HepG2 (cell line): ENCODE measurements at regions not wholly inside any gene's neighbourhood (a gene's known extent, or its start where the extent isn't known, plus 50 kb on each side); places are given as distances from the start of the nearest gene placed in this dataset.

ENCODE experiments used
- ATAC-seq: fragments of 200-7000 bp; cut with Tn5 transposase; 3 replicates; pipeline ENCODE4 v1.9.1; 2020; ENCODE audit warnings: mild to moderate bottlenecking, moderate library complexity
- BruUV-seq: library from RNA; stranded (reverse); fragments of 400-500 nt; replicated peaks from 2 replicates; lab custom pipeline; 2021; lab: Mats Ljungman, UMichigan
- CTCF ChIA-PET: fragments of 300-600 bp; formaldehyde crosslinking; extraction: SDS; loops from one replicate; lab custom pipeline; 2021; ENCODE audit warnings: low total read pairs, inconsistent platforms, low intra/inter-chr PET ratio; lab: Yijun Ruan, JAX
- POLR2A ChIA-PET: fragments of 350-600 bp; sonication (Branson Sonifier 250); formaldehyde crosslinking; loops from one replicate; lab custom pipeline; 2020; ENCODE audit warnings: antibody characterized with exemption, inconsistent platforms; lab: Yijun Ruan, JAX
- DNase-seq: peaks from one replicate; pipeline ENCODE4 v3.0.0-alpha.2; 2015; ENCODE audit warnings: low spot score
- FAIRE-seq: peaks from 3 replicates; lab custom pipeline; 2011; peaks lifted over from hg19 to GRCh38; lab: Jason Lieb, UNC
- H2AFZ ChIP-seq: one replicate; pipeline ENCODE4 v1.6.1; 2011; ENCODE audit warnings: low read length, inconsistent platforms
- H3K27ac ChIP-seq: fragments of 300-600 bp; 3 replicates; pipeline ENCODE4 v1.8.0; 2011; ENCODE audit warnings: mixed run types, mild to moderate bottlenecking, mixed read lengths, low read length, inconsistent platforms; ENCODE audit not compliant: insufficient read depth; ENCODE audit errors: extremely low read length
- H3K27me3 ChIP-seq, 2 experiments: fragments of 200-600 bp in 1 of 2; 2 replicates in 1 of 2; 3 replicates in 1 of 2; pipeline versions ENCODE4 v1.6.0 to v1.8.0; 2011; ENCODE audit warnings: low read length in 2 of 2, mild to moderate bottlenecking in 2 of 2, moderate library complexity in 2 of 2, inconsistent platforms in 1 of 2; ENCODE audit not compliant: insufficient read depth in 2 of 2, control insufficient read depth in 1 of 2
- H3K36me3 ChIP-seq, 2 experiments: fragments of 200-600 bp in 1 of 2; replicated peaks in 1 of 2; 2 replicates in 1 of 2; 3 replicates in 1 of 2; pipeline versions ENCODE4 v1.5.1 to v1.8.0; 2011; ENCODE audit warnings: low read length in 2 of 2, inconsistent platforms in 1 of 2; ENCODE audit not compliant: insufficient read depth in 2 of 2, control insufficient read depth in 1 of 2
- H3K4me1 ChIP-seq: 2 replicates; pipeline ENCODE4 v1.5.1; 2012; ENCODE audit warnings: low read length, inconsistent platforms; ENCODE audit not compliant: insufficient read depth
- H3K4me2 ChIP-seq: 2 replicates; pipeline ENCODE4 v1.6.0; 2011; ENCODE audit warnings: low read depth, low read length, inconsistent platforms
- H3K4me3 ChIP-seq, 3 experiments: fragments of 200-600 bp in 1 of 3; sonication (generic), shearing (Covaris generic) in 1 of 3; replicated peaks in 1 of 3; 2 replicates each; pipeline ENCODE4 v1.5.1; 2011 to 2016; ENCODE audit warnings: low read length in 3 of 3, inconsistent platforms in 2 of 3, low read depth in 2 of 3, mild to moderate bottlenecking in 2 of 3, control low read depth in 1 of 3, mixed read lengths in 1 of 3; ENCODE audit not compliant: insufficient read depth in 1 of 3
- H3K79me2 ChIP-seq: one replicate; pipeline ENCODE4 v1.6.1; 2011; ENCODE audit warnings: low read length, inconsistent platforms; ENCODE audit not compliant: insufficient read depth
- H3K9ac ChIP-seq: 2 replicates; pipeline ENCODE4 v1.6.0; 2011; ENCODE audit warnings: mild to moderate bottlenecking, low read depth, low read length, inconsistent platforms; ENCODE audit not compliant: insufficient read depth
- H3K9me3 ChIP-seq: 2 replicates; pipeline ENCODE4 v1.5.1; 2012; ENCODE audit warnings: mild to moderate bottlenecking, low read length
- H4K20me1 ChIP-seq: 2 replicates; pipeline ENCODE4 v1.6.0; 2011; ENCODE audit warnings: inconsistent platforms, mild to moderate bottlenecking, low read length, moderate library complexity; ENCODE audit not compliant: insufficient read depth
- BCL6 ChIP-seq: IDR thresholded peaks from 2 replicates; pipeline ENCODE4 v1.6.1; 2016; ENCODE audit warnings: missing genetic modification reagents, missing compliant biosample characterization
- GABPB1 ChIP-seq: IDR thresholded peaks from 2 replicates; pipeline ENCODE4 v1.6.1; 2016; ENCODE audit warnings: mild to moderate bottlenecking, missing genetic modification reagents, moderate library complexity, missing compliant biosample characterization
- HMGA1 ChIP-seq: sonication (generic); formaldehyde crosslinking; conservative IDR thresholded peaks from 2 replicates; pipeline ENCODE4 v1.4.0; 2020; ENCODE audit warnings: missing genetic modification reagents
- HOXA3 ChIP-seq: sonication (generic); formaldehyde crosslinking; IDR thresholded peaks from 2 replicates; pipeline ENCODE4 v1.5.0; 2020; ENCODE audit warnings: missing genetic modification reagents
- JUND ChIP-seq: sonication (generic); formaldehyde crosslinking; IDR thresholded peaks from 2 replicates; pipeline ENCODE4 v1.8.0; 2022; ENCODE audit warnings: mild to moderate bottlenecking, missing genetic modification reagents
- MAF1 ChIP-seq: sonication (generic); formaldehyde crosslinking; IDR thresholded peaks from 2 replicates; pipeline ENCODE4 v1.5.0; 2020; ENCODE audit warnings: missing genetic modification reagents, borderline replicate concordance
- MBNL3 ChIP-seq: fragments of 250-450 bp; sonication (Bioruptor Pico); conservative IDR thresholded peaks from 2 replicates; pipeline ENCODE4 v1.8.0; 2022; ENCODE audit warnings: mild to moderate bottlenecking, inconsistent platforms
- MXI1 ChIP-seq: IDR thresholded peaks from 3 replicates; pipeline ENCODE4 v1.6.1; 2012; ENCODE audit warnings: low read depth, low read length, inconsistent platforms, borderline replicate concordance
- RFXAP ChIP-seq: sonication (generic); formaldehyde crosslinking; IDR thresholded peaks from 2 replicates; pipeline ENCODE4 v1.4.0; 2020; ENCODE audit warnings: missing genetic modification reagents, borderline replicate concordance
- SNAPC2 ChIP-seq: sonication (generic); formaldehyde crosslinking; IDR thresholded peaks from 2 replicates; pipeline ENCODE4 v1.8.1; 2022; ENCODE audit warnings: mild to moderate bottlenecking, missing genetic modification reagents
- ZBTB42 ChIP-seq: sonication (generic); formaldehyde crosslinking; IDR thresholded peaks from 2 replicates; pipeline ENCODE4 v1.5.0; 2020; ENCODE audit warnings: mild to moderate bottlenecking, missing genetic modification reagents
- ZFP82 ChIP-seq: sonication (generic); formaldehyde crosslinking; IDR thresholded peaks from 2 replicates; pipeline ENCODE4 v1.5.1; 2020; ENCODE audit warnings: mild to moderate bottlenecking, missing genetic modification reagents, borderline replicate concordance
- ZNF232 ChIP-seq: sonication (generic); formaldehyde crosslinking; IDR thresholded peaks from 2 replicates; pipeline ENCODE4 v1.4.0; 2020; ENCODE audit warnings: missing genetic modification reagents, borderline replicate concordance
- ZNF563 ChIP-seq: sonication (generic); formaldehyde crosslinking; IDR thresholded peaks from 2 replicates; pipeline ENCODE4 v1.8.0; 2022; ENCODE audit warnings: mild to moderate bottlenecking, moderate library complexity, missing genetic modification reagents
- ZNF670 ChIP-seq: sonication (generic); formaldehyde crosslinking; IDR thresholded peaks from 2 replicates; pipeline ENCODE4 v1.8.0; 2022; ENCODE audit warnings: mild to moderate bottlenecking, missing genetic modification reagents, borderline replicate concordance
- ZZZ3 ChIP-seq: sonication (generic); formaldehyde crosslinking; IDR thresholded peaks from 2 replicates; pipeline ENCODE4 v1.4.0; 2020; ENCODE audit warnings: missing genetic modification reagents, mild to moderate bottlenecking, borderline replicate concordance
- WGBS: methylation state at CpG from one replicate; pipeline ENCODE4 v1.1.6; 2017; ENCODE audit warnings: low lambda C conversion rate; 5-methylcytosine and 5-hydroxymethylcytosine counted together
- in situ Hi-C: cut with HindIII; loops from 2 replicates; pipeline ENCODE4 v1.10.0; 2017; ENCODE audit warnings: low pct_unique_long_range_greater_than_20kb; ENCODE audit not compliant: extremely low pct_ligation_motif_present
- intact Hi-C: fragments of 100-400 bp; cut with micrococcal nuclease; formaldehyde crosslinking; loops from one replicate; pipeline ENCODE4 v1.10.0; 2022; ENCODE audit not compliant: unreplicated experiment
- TF ChIP-seq, protein P1 (sequence below): sonication (generic); formaldehyde crosslinking; IDR thresholded peaks from 2 replicates; pipeline ENCODE4 v1.5.1; 2020; ENCODE audit warnings: missing genetic modification reagents, mild to moderate bottlenecking, borderline replicate concordance

DNA sequence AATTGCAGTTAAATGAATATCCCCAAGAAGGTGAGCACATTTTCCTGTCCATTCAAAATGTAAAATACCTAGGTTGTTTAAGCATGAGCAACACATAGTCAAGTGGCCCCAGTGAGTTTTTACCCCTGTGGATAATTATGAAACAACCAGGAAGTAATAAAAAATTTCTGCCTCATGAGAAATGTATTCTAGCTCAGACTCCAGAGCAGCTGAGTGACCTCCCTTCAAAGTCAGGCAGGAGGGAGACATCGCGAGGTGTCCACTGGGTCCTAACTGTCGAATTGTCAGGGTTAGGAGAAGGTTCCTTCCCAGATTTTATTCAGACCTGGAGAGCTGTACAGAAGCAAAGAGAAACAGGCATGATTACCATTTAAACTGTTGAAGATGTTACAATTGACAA is 416.6 kb upstream of the SMIM21 start:
- Histone ChIP-seq H3K27me3 (no peaks in the 10 kb centered on the region; a peak in 1 of 5 replicates), H3K4me1 (no peaks in the 10 kb centered on the region), H3K4me2 (no peak overlapping the region), H3K9me3 (no peaks in the 10 kb centered on the region), H3K79me2 (no peaks in the 10 kb centered on the region), H4K20me1 (no peaks in the 10 kb centered on the region), H3K27ac (no peak overlapping the region), H2AFZ (no peak overlapping the region), H3K36me3 (no peaks in the 10 kb centered on the region), H3K9ac (no peak overlapping the region), H3K4me3 (no peak overlapping the region)
- ATAC-seq (no peak), FAIRE-seq (no peak), DNase-seq (no peak)
- BruUV-seq = no TSS peak
- intact Hi-C loops (no loop called here), in situ Hi-C loops (no loop called here)
- TF ChIP-seq RFXAP (no peak), HMGA1 (no peak), ZZZ3 (CRISPR knock-in tag) (no peak), GABPB1 (CRISPR knock-in tag) (no peak), MBNL3 (CRISPR knock-in tag) (no peak), ZNF232 (CRISPR knock-in tag) (no peak), ZBTB42 (CRISPR knock-in tag) (no peak), MXI1 (no peak), ZNF563 (no peak), ZFP82 (no peak), MAF1 (CRISPR knock-in tag) (no peak), ZNF670 (CRISPR knock-in tag) (no peak), BCL6 (CRISPR knock-in tag) (no peak), SNAPC2 (CRISPR knock-in tag) (no peak), JUND (CRISPR knock-in tag) (no peak), HOXA3 (no peak)
- TF ChIP-seq, protein P1, sequence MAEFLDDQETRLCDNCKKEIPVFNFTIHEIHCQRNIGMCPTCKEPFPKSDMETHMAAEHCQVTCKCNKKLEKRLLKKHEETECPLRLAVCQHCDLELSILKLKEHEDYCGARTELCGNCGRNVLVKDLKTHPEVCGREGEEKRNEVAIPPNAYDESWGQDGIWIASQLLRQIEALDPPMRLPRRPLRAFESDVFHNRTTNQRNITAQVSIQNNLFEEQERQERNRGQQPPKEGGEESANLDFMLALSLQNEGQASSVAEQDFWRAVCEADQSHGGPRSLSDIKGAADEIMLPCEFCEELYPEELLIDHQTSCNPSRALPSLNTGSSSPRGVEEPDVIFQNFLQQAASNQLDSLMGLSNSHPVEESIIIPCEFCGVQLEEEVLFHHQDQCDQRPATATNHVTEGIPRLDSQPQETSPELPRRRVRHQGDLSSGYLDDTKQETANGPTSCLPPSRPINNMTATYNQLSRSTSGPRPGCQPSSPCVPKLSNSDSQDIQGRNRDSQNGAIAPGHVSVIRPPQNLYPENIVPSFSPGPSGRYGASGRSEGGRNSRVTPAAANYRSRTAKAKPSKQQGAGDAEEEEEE (CRISPR knock-in tag) = no peak
- CTCF ChIA-PET = no interaction called here
- 71% methylated on average over 3 of the region's 3 CpGs for WGBS
- POLR2A ChIA-PET = no interaction called here
